ENCODE measurements at regions not wholly inside any gene's neighbourhood (a gene's known extent, or its start where the extent isn't known, plus 50 kb on each side); places are given as distances from the start of the nearest gene placed in this dataset.

DNA sequence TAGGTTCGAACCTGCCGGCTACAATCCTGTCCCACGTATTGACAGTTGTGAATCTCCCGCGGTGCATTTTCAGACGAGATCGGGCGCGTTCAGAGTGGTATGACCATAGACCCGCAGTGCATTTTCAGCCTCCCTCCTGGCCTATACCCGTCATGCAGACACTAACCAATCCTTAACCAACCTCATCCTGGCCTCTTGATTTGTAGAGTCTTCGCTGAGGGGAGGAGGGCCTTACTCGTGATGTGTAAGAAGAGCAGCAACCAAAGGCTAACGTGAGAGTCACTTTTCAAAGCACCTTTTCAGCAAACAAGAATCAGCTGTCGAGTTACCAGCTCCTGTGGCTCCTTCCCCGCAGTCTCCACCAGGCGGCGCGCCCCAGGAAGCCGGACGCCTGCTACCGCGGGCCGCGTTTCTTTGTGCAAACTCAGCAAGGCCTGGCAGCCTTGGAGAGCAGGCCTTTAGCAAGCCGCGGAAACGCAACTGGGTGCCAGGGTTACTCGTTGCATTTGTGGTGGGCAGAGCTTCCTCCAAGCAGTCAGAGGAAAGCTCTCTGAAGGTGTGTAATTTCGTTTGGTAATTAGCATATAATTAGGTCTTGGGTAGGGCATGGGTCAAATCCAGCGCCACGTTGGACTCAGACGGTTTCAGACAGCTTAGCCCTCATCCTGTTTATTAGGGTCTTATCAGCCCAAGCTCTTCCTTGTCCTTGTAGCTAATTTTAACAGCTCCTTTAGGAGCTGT is 139.8 kb downstream of the OR2B2 start:
- peaks cover 40% of the 10 kb centered on the region for H3K27me3 Mint-ChIP-seq (ENCODE audit: insufficient read depth)
- 8 to 15% methylated on average over 20 to 33 of the region's 33 CpGs for WGBS, 2 experiments (ENCODE audit: insufficient coverage in 1 of 2, insufficient read length in 1 of 2)
- peaks cover 20% of the 10 kb centered on the region for H3K27me3 ChIP-seq (ENCODE audit: control insufficient read depth, insufficient read depth, low read length, poor library complexity, severe bottlenecking)

DNA sequence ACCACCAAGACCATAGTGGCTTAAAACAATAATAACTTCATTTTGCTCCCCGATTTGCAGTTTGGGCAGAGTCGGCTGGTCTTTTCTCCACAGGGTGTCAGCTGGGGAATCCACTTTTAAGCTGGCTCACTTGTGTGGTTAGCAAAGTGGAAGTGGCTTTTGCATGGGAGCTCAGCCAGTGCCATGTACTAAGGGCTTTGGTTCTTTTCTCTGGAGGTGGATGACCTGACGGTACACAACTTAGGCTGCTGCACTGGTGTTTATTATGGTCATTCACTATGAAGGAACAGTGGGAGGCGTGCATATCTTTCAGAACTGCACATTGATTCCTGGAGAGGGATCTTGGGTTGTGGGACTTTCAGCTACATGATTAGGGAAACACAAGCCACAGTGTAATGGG is 141.0 kb downstream of the OR2B2 start:
- peaks cover 8% of the 10 kb centered on the region for H3K4me1 ChIP-seq (ENCODE audit: control insufficient read depth, insufficient read depth, low read length)
- Mint-ChIP-seq H3K27ac (no peak overlapping the region), H3K36me3 (ENCODE audit: low read depth) (peaks cover 4% of the 10 kb centered on the region), H3K27me3 (ENCODE audit: insufficient read depth) (peaks cover 52% of the 10 kb centered on the region), H3K4me3 (peak overlapping the region; percentile 54), H3K9me3 (peaks cover 27% of the 10 kb centered on the region), H3K4me1 (peaks cover 28% of the 10 kb centered on the region)
- H3K9ac ChIP-seq (ENCODE audit: extremely low read depth, low read length, poor library complexity, severe bottlenecking), result no peak overlapping the region
- no peak overlapping the region for H3K27ac ChIP-seq (ENCODE audit: low read depth, low read length)
- TF ChIP-seq, protein P1, sequence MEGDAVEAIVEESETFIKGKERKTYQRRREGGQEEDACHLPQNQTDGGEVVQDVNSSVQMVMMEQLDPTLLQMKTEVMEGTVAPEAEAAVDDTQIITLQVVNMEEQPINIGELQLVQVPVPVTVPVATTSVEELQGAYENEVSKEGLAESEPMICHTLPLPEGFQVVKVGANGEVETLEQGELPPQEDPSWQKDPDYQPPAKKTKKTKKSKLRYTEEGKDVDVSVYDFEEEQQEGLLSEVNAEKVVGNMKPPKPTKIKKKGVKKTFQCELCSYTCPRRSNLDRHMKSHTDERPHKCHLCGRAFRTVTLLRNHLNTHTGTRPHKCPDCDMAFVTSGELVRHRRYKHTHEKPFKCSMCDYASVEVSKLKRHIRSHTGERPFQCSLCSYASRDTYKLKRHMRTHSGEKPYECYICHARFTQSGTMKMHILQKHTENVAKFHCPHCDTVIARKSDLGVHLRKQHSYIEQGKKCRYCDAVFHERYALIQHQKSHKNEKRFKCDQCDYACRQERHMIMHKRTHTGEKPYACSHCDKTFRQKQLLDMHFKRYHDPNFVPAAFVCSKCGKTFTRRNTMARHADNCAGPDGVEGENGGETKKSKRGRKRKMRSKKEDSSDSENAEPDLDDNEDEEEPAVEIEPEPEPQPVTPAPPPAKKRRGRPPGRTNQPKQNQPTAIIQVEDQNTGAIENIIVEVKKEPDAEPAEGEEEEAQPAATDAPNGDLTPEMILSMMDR (conservative IDR thresholded peaks at IDR 0.05), result no peak
- no peaks in the 10 kb centered on the region for H3K36me3 ChIP-seq (ENCODE audit: control insufficient read depth, insufficient read depth, low read length)
- DNase-seq, result peak; percentile 63
- peak overlapping the region; percentile 77 for H3K4me3 ChIP-seq (ENCODE audit: low read length)
- WGBS, 2 experiments (ENCODE audit: insufficient coverage in 1 of 2, insufficient read length in 1 of 2), result 30% methylated on average over 4 of the region's 4 CpGs; no CpG with 5 or more reads in 1 of the 2 experiments
- H3K27me3 ChIP-seq (ENCODE audit: control insufficient read depth, insufficient read depth, low read length, poor library complexity, severe bottlenecking), result peaks cover 32% of the 10 kb centered on the region
- H3K9me3 ChIP-seq (ENCODE audit: control insufficient read depth, low read length), result peaks cover 20% of the 10 kb centered on the region

More for the DNA sequence above, 139.8 kb downstream of the OR2B2 start:
- Histone ChIP-seq H3K9ac (ENCODE audit: extremely low read depth, low read length, poor library complexity, severe bottlenecking) (peak overlapping the region; percentile 22), H3K9me3 (ENCODE audit: control insufficient read depth, low read length) (peaks cover 25% of the 10 kb centered on the region), H3K36me3 (ENCODE audit: control insufficient read depth, insufficient read depth, low read length) (no peaks in the 10 kb centered on the region), H3K4me1 (ENCODE audit: control insufficient read depth, insufficient read depth, low read length) (peaks cover 8% of the 10 kb centered on the region), H3K27ac (ENCODE audit: low read depth, low read length) (no peak overlapping the region), H3K4me3 (ENCODE audit: low read length) (peak overlapping the region; percentile 77)
- Mint-ChIP-seq H3K9me3 (peaks cover 35% of the 10 kb centered on the region), H3K36me3 (ENCODE audit: low read depth) (peaks cover 6% of the 10 kb centered on the region), H3K4me3 (peak overlapping the region; percentile 54), H3K27ac (peak overlapping the region; percentile 93), H3K4me1 (peaks cover 31% of the 10 kb centered on the region)
- DNase-seq, result peak; percentile 98
- TF ChIP-seq, protein P1 (conservative IDR thresholded peaks at IDR 0.05), result peak; percentile 98

DNA sequence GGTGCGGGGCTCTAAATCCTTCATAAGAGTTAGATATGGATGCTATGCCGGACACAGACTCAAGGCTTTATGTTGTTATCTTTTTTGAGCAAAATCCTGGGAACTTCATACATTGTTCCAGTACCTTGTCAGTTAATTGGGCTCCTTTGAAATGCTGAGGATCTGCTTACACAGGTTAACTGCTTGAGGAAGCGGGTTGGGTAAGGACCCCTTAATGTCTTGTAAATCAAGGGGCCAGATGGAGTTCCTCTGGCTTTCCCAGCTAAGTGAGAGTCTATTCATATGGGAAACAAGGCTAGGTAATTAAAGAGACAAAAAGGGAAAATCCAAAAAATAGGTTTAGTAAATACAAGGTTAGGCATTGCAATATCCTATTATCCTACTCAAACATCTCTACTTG is 141.5 kb downstream of the OR2B2 start:
- Mint-ChIP-seq H3K27me3 (ENCODE audit: insufficient read depth) (peaks cover 57% of the 10 kb centered on the region), H3K9me3 (peaks cover 24% of the 10 kb centered on the region), H3K36me3 (ENCODE audit: low read depth) (peaks cover 4% of the 10 kb centered on the region), H3K27ac (no peak overlapping the region), H3K4me1 (peaks cover 28% of the 10 kb centered on the region), H3K4me3 (peak overlapping the region; percentile 54)
- H3K36me3 ChIP-seq (ENCODE audit: control insufficient read depth, insufficient read depth, low read length), result no peaks in the 10 kb centered on the region
- no peak overlapping the region for H3K9ac ChIP-seq (ENCODE audit: extremely low read depth, low read length, poor library complexity, severe bottlenecking)
- H3K9me3 ChIP-seq (ENCODE audit: control insufficient read depth, low read length), result peaks cover 15% of the 10 kb centered on the region
- peaks cover 37% of the 10 kb centered on the region for H3K27me3 ChIP-seq (ENCODE audit: control insufficient read depth, insufficient read depth, low read length, poor library complexity, severe bottlenecking)
- TF ChIP-seq, protein P1 (conservative IDR thresholded peaks at IDR 0.05), result no peak
- peak overlapping the region; percentile 77 for H3K4me3 ChIP-seq (ENCODE audit: low read length)
- H3K27ac ChIP-seq (ENCODE audit: low read depth, low read length), result no peak overlapping the region
- peak; percentile 74 for DNase-seq
- 25% methylated on average over 1 to 3 of the region's 3 CpGs for WGBS, 2 experiments (ENCODE audit: insufficient coverage in 1 of 2, insufficient read length in 1 of 2)
- peaks cover 8% of the 10 kb centered on the region for H3K4me1 ChIP-seq (ENCODE audit: control insufficient read depth, insufficient read depth, low read length)

Measured in endodermal cell (in vitro differentiated cells).